ENCODE measurements at regions not wholly inside any gene's neighbourhood (a gene's known extent, or its start where the extent isn't known, plus 50 kb on each side); places are given as distances from the start of the nearest gene placed in this dataset.
A peak's percentile ranks its signal among the peaks of the same experiment; 100 is the strongest.

GRCh38 chr6:26149240-26149639 is 62.0 kb downstream of the HFE start:
- DNase-seq, result no peak

GRCh38 chr6:26152226-26153101 is 65.2 kb downstream of the HFE start:
- DNase-seq, result no peak

- DNase-seq, result peak; percentile 33
Measured at GRCh38 chr6:26155061-26155930, 68.1 kb downstream of the HFE start.

GRCh38 chr6:26156105-26156849 is 69.0 kb downstream of the HFE start:
- DNase-seq, result peak; percentile 80

- no peak for DNase-seq
Measured at GRCh38 chr6:26156850-26157250, 69.6 kb downstream of the HFE start.

- DNase-seq, result peak; percentile 93
Measured at GRCh38 chr6:26157251-26158075, 70.2 kb downstream of the HFE start.

- DNase-seq, result no peak
Measured at GRCh38 chr6:26158076-26158580, 70.9 kb downstream of the HFE start.

GRCh38 chr6:26158581-26159356 is 71.5 kb downstream of the HFE start:
- peak; percentile 20 for DNase-seq

- DNase-seq, result no peak
Measured at GRCh38 chr6:26159357-26160273, 72.4 kb downstream of the HFE start.

- DNase-seq, result no peak
Measured at GRCh38 chr6:26161322-26161721, 74.1 kb downstream of the HFE start.

- no peak for DNase-seq
Measured at GRCh38 chr6:26162399-26162798, 75.2 kb downstream of the HFE start.

- DNase-seq, result no peak
Measured at GRCh38 chr6:26163427-26164119, 76.3 kb downstream of the HFE start.

GRCh38 chr6:26164120-26164505 is 76.9 kb downstream of the HFE start:
- DNase-seq, result no peak

GRCh38 chr6:26165261-26165790 is 78.1 kb downstream of the HFE start:
- DNase-seq, result no peak

- DNase-seq, result no peak
Measured at GRCh38 chr6:26170181-26170580, 83.0 kb downstream of the HFE start.

GRCh38 chr6:26170951-26171841 is 84.0 kb downstream of the HFE start:
- no peak for DNase-seq

- peak; percentile 33 for DNase-seq
Measured at GRCh38 chr6:26172608-26172968, 85.4 kb downstream of the HFE start.

- DNase-seq, result no peak
Measured at GRCh38 chr6:26173836-26174145, 86.6 kb downstream of the HFE start.

Measured in DMS79 treated with DMSO at 0.1 percent for 48 hours (cell line).